ENCODE measurements at regions not wholly inside any gene's neighbourhood (a gene's known extent, or its start where the extent isn't known, plus 50 kb on each side); places are given as distances from the start of the nearest gene placed in this dataset.

- TF ChIP-seq CTCF (IDR thresholded peaks at IDR 0.05) = no peak
- TF ChIP-seq POLR2A (IDR thresholded peaks at IDR 0.05) = no peak
Measured at GRCh38 chr10:128528781-128529180, 402.6 kb upstream of the MKI67 start.
